ENCODE measurements at regions not wholly inside any gene's neighbourhood (a gene's known extent, or its start where the extent isn't known, plus 50 kb on each side); places are given as distances from the start of the nearest gene placed in this dataset.
A peak's percentile ranks its signal among the peaks of the same experiment; 100 is the strongest.

DNA sequence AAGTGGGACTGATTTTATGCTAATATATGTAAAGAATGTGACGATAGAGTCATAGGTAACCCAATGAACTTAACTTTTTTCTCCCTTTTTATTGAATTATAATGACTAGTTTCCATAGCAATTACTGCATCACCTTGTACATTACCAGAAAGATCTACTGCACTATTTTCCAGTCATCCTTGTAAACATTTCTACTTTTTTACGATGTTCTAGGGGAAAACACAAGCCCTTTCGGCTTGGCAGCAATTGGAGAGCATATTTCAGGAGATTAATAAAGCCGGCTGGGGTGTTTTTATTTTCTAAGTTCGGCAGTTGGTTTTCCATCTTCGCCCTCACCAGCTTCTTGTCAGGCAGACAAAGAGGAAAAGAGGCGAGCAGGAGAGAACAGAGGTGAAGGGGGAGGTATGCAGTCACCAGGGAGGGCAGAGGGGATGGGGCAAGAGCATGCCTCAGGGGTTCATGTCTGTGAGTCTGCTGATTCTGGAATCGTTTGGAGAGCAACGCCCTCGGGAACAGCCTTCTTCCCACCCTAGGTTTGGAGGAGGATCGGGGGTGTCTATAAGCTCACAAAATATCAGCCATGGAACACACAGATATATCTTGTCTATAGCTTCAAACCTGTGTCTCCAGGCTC is 476.4 kb downstream of the MIAT start:
- peak in 1 of 2 donors; percentile 12 for ATAC-seq
- DNase-seq, result no peak
- intact Hi-C loops (cut with DNase I), result no loop called here

DNA sequence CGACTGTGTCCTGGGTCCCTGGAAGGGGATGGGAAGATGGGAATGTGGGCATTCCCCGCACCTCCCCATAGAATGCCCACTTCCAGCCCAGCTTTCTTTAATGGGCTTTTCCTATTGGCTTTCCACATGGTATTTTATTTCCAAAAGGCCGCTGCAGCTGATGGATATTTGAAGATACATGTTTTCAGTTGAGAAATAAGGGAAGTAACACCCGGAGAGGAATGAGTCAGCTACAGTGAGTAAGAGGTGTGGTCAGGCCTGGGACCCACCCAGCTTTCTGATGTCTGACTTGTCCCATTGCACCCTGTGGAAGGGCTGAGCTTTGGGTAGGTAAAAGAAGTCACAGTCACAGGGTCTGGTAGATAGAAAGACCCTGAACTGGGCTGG is 476.9 kb downstream of the MIAT start:
- ATAC-seq (peak; percentile 47 to 92), DNase-seq (peak; percentile 57)
- intact Hi-C loops (cut with DNase I), result no loop called here

DNA sequence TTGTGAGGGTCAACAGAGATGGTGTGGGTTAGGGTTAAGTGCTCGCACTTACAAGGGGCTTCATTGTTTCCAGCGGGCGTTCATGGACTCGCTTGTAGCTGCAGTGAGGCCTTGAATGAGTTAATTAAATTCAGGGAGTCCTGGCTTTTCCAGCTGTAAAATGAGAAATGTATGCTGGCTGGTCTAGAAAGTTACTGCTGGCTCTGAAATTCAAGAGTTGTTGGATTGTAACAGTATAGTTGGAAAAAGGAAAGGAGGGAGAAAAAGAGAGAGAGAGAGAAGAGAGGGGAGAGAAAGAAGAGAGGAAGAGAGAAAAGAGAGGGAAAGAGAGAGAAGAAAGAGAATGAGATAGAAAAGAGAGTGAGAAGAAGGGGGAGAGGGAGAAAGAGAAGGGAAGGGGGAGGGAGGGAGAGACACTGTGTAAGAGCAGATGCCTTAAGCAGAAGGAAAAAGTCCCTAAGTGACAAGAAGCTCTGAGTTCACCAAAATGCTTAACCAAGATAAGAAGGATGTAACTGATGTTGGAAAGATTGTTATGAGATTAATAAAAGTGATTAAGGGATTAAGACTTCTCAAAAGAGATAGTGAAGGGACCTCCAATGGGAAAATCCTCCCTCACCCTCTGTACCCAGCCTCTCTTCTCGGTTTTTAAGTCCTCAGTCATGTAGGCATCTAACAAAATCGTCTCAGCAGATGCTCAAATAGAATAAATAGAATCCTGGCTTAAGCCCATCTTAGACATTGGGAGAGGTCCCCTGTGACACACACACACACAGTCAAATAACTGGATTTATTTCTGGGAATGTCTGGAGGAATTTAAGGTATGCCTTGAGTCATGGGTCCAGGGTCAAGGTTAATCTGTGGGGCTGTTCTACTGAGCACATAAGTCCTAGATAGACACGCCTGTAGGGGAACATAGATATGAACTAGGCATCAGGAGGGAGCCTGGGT is 477.9 kb downstream of the MIAT start:
- no peak for ATAC-seq

DNA sequence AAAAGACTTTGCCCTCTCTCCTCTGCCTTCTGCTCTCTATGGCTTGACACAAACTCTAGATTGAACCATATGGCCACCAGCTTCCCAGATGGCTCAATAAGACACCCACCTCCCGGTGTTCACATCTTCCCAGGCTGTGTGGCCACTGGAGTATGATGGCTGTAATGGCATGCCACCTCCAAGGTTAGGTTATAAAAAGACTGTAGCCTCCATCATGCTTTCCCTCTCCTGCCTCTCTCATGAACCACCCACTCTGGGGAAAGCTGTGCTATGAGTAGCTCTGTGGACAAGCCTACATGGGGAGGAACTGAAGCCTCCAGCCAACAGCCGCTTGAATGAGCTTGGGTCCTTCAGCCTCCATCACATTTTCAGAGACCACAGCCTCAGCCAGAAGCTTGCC is 479.2 kb downstream of the MIAT start:
- DNase-seq (no peak), ATAC-seq (no peak)
- intact Hi-C loops (cut with DNase I), result no loop called here

More for the DNA sequence above, 477.9 kb downstream of the MIAT start:
- DNase-seq, result no peak
- intact Hi-C loops (cut with DNase I), result no loop called here

DNA sequence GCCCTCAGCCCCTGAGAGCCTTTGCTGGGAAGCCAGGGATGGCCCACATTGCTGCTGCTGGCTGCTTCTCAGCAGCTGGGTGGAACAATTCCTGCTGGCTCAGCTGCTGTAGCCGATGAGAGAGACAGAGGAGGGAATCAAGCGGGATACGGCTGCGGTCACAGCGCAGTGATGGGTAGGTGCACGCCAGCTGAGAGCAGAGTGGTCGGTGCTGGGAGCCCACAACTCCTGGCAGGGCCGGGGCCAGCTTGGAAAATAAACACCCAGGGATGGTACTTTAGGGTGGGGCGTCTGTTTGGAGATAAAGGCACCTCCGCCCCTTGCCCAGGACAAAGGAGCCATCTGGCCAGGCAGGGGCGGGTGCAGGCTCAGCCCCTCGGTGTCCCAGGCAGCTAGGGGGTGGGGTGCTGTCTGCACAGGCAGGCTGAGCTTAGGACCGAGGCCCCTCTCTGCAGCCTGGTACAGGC is 480.5 kb downstream of the MIAT start:
- DNase-seq (no peak), ATAC-seq (no peak)
- intact Hi-C loops (cut with DNase I), result no loop called here

DNA sequence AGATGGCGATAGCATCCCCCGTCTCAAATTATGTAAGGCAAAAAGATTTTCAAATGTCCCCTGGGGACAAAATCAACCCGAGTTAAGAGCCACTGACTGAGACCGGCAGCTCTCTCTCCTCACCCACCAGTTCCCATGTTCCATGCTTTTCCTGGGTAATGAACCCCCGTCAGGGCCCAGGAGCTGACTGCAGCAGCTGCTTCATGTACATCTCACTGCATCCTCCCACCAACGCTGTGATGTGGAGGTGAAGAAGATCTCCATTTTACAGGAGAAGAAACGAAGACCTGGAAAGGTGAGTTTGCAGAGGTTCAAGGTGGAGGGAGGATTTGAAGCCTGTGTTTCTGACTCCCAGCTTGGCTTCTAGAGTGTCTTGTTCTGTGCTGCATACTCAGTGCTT is 481.1 kb downstream of the MIAT start:
- intact Hi-C loops (cut with DNase I), result no loop called here
- ATAC-seq (no peak), DNase-seq (no peak)

DNA sequence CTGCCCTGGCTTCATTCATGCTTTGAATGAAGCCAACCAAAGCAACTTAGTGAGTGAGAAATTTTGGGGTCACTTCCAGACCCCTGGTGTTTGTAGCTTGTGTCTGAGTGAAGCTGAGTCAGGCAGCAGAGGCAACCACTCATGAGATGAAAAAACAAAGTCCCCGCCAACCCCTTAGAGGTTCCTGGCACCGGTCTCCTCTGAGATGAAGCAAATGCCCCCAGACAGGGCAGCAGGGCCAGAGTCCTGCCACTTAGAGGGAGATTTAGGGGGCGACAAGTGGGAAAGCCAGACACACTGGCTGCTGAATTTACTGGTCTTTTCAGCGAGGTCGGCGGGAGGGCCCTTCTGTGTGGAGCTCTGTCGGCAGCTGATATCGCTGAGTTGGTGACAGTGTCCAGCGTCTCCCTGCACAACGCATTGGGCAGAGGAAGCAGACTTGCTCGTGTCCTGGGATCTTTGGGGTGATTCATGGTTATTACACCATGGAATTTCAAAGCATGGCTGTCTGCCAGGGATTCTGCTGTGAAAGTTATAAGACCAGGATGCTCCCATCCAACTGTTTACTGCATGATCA is 482.6 kb downstream of the MIAT start:
- intact Hi-C loops (cut with DNase I), result no loop called here
- DNase-seq, result peak; percentile 50
- ATAC-seq, result peak; percentile 38 to 74

DNA sequence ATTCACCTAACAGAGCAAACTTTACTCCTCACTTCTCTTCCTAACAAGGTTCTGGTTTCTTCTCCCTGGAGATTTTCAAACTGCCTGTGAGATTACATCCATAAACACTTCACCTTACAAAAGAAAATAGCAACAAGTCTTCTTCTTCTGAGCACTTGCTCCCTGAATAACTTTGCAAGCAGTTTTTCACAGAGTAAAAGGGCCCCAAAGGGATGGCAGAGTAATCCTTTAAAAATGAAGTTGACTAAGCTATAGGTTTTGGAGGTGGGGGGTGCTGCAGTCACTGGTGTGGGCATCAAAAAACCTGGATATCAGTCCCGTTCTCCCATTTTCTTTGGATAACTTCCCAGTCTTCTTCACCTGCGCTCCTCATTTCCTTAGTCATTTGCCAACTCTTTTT is 484.9 kb downstream of the MIAT start:
- intact Hi-C loops (cut with DNase I), result no loop called here
- ATAC-seq (no peak), DNase-seq (no peak)

DNA sequence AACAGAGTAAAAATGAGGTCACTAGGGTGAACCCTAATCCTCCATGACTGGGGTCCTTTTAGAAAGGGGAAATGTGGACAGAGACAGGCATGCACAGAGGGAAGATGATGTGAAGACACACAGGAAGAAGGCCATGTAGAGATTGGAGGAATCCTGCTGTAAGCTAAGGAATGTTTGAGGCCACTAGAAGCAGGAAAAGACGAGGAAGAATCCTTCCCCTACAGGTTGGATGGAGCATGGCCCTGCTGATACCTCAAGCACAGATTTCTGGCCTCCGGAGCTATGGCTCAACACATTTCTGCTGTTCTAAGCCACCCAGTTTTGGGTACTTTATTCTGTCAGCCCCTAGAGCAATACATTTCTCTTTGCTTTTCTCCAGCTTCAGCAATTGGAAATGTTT is 486.9 kb downstream of the MIAT start:
- intact Hi-C loops (cut with DNase I), result no loop called here
- DNase-seq (no peak), ATAC-seq (no peak)

DNA sequence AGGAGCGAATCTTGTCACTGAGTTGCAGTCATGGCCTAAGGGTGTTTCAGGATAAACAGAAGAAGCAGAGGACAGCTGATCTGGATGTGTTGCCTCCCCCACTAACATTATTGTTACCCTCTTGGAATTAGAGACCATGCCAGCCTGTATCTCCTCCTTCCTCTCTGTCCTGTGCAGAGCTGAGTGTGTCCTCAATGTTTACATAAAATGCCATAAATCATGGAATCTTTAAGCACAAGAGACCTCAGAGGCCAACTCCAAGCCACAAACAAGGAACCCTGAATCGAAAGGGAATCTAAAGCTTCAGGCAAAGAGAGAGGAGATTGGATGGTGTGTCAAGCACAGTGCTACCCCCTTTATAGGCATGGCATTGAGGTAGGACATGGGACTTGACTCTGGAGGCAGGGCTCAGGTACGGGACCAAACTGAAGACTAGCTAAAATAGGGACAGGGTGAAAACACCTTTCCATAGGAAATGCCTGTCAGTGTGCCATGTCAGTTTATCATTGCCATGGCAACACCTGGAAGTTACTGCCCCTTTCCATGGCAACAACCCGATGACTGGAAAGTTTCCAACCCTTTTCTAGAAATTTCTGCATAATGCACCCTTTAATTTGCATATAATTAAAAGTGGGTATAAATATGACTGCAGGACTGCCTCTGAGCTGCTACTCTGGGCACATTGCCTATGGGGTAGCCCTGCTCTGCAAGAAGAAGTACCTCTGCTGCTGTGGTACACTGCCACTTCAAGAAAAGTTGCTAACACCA is 489.7 kb downstream of the MIAT start:
- intact Hi-C loops (cut with DNase I), result no loop called here
- ATAC-seq (no peak), DNase-seq (no peak)

DNA sequence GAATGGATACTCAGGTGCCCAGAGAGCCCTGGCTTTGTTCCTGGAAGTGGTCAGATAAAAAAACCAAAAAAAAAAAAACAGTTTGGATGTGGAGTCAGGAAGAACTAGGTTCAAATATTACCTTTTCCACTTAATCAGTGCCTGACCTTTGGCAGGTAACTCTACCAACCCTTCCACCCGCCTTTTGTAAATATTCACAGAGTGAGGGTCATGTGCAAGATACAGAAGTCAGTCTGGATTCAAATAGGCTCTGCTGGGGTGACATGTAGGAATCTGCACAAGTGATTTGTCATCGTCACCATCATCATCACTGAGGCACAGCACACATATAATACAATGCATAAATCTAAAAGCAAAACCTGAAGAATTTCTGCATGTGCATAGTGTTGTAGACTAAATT is 490.7 kb downstream of the MIAT start:
- ATAC-seq (no peak), DNase-seq (no peak)
- intact Hi-C loops (cut with DNase I), result no loop called here

DNA sequence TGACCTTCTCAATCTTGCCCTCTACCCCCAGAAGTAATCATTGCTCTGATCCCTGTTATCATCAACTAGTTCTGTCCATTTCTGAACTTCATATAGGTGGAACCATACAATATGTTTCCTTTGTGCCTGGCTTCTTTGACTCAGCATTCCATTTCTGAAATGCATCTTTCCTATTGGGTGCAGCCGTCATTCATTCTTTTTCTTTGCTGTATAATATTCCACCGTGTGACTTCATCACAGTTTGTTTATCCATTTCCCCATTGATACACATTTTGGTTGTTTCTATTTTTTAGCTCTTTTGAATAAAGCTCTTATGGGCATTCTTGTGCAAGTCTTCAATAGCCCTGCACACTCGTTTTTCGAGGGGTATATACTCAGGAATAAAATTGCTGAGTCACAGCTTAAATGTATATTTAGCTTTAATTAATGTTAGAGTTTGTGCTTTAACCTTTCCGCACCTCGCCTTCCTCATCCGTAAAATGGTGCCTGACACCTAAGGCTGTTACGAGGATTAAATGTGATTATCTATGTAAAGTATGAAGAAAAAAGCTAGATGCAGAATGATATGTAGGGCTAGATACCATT is 491.6 kb downstream of the MIAT start:
- ATAC-seq (no peak), DNase-seq (no peak)
- intact Hi-C loops (cut with DNase I), result no loop called here

DNA sequence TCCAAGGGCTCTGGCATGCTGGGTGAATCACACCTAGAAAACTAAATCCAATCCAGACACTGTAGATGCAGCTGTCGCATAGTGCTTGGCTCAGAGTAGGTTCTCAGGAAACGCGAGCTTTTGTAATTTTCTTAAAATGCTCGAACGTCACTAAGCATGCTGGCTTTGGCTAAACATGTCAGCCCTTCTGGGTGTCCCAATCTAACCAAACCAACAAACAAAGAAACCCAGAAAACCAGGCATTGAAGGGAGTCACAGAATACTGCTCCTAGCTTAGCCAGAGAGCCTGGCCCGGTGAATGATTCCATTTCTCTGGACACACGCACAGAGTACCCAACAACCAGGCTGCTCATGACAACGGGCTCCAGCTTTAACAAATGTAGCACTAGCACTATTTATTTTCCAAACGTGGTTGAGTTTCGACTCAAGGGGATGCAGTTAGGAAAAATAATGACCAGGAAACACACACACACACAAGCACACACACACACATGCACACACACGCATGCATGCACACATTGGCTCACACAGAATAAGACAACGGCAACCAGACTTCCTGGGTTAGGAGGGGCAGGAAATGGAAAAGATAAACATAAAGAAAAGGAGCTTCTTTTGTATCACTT is 492.6 kb downstream of the MIAT start:
- DNase-seq, result no peak
- peak in 1 of 2 donors; percentile 27 for ATAC-seq
- intact Hi-C loops (cut with DNase I), result no loop called here

DNA sequence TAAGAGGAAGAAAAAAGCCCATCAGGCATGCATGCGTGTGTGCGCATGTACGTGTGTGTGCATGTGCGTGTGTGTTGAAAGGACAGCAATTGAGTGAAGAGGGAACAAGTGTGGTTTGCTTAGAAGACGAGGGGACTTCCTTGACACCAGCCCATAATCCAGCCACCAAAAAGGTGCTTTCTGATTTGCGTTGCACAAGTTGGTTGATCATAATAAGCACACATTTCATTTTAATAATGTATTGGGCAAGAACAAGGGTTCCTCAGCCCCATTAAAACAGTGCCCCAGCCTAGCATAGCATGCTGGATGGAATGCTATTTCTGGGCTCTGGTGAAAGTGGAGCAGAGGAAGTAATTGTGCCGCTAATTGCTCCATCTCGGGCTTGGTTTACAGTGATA is 493.2 kb downstream of the MIAT start:
- ATAC-seq (peak; percentile 38 to 59), DNase-seq (no peak)

DNA sequence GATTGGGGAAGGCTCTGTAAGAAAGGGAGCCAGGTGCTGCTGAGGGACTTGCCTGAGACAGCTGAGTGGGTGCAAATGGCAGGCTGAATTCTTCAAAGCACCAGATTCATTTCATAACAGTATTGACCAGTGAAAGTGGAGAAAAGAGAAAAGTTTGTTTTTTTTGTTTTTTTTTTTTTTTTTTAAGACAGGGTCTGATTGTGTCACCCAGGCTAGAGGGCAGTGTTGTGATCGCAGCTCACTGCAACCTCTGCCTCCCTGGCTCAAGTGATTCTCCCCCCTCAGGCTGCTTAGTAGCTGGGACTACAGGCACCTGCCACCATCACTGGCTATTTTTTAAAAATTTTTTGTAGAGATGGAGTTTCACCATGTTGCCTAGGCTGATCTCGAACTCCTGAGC is 494.0 kb downstream of the MIAT start:
- intact Hi-C loops (cut with DNase I), result no loop called here
- DNase-seq (no peak), ATAC-seq (peak in 1 of 2 donors; percentile 27)

More for the DNA sequence above, 493.2 kb downstream of the MIAT start:
- intact Hi-C loops (cut with DNase I), result no loop called here

DNA sequence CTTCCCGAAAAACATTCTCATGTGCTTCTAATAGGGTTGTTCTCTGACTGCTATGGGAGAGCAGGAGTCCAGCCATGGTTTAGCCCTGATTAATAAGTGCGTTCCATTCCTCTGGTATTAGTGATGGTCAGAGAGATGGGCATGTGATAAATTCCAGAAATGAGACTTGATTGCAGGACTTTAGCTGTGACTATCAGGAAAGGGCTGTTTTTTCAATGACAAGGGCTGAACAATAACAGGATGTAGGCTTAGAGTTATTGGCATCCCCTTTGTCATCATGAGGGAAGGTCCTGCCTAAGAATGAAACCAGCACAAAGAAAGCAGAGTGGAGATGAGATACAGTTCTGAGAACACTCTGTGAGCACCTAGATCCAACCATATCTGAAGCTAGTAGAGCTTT is 494.6 kb downstream of the MIAT start:
- intact Hi-C loops (cut with DNase I), result no loop called here
- ATAC-seq (no peak), DNase-seq (no peak)

DNA sequence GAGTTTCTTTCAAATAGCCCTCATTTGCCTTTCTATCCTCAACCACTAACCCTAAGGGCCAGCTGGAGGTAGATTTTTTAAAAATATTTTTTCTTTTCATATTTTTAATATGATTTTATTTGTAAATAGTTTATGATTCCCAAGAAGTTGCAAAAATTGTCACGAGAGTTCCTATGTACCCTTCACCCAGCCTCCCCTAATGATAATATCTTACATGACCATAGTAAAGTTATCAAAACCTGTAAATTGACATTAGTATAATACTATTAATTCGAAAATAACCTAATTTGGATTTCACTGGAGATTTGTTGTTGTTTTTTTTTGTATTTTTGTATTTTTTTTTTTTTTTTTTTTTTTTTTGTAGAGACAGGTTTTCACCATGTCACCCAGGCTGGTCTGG is 495.5 kb downstream of the MIAT start:
- no peak for ATAC-seq
- no peak for DNase-seq
- intact Hi-C loops (cut with DNase I), result no loop called here

DNA sequence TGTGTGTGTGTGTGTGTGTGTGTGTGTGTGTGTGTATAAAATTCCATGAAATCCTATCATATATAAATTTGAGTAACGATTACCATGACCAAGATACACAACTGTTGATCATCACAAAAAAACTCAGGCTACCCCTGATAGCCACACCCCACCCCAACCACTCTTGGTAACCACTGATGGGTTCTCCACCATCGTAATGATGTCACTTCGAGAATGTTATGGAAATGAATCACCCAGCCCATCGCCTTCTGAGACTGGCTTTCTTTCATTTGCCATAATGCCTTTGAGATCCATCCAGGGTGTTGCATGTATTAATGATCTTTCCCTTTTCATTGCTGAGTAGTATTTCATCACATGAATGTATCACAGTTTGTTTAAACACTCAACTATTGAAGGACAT is 496.0 kb downstream of the MIAT start:
- no peak for ATAC-seq

DNA sequence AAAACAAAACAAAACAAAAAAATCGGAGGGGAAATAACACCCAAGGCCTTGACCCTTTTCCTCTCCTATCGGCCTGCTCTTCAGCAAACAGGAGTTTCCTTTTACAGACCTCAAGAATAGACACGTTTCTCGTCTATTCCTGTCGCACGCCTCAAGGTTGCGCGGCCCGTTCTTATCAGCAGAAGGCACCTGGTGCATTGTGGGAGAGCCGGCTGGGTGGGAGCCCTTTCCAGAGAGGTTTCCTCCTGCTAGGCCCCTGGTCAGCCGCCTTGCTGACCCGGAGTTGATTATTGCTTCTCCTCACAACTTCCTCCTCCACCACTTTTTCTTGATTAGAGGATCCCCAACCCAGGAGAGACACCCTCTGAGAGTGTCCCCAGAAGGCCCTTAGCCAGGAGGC is 497.3 kb downstream of the MIAT start:
- intact Hi-C loops (cut with DNase I), result no loop called here
- DNase-seq (peak; percentile 45), ATAC-seq (no peak)

More for the DNA sequence above, 496.0 kb downstream of the MIAT start:
- DNase-seq, result no peak
- intact Hi-C loops (cut with DNase I), result no loop called here
